Vagina (tissue), 2 donors: ENCODE measurements at regions not wholly inside any gene's neighbourhood (a gene's known extent, or its start where the extent isn't known, plus 50 kb on each side); places are given as distances from the start of the nearest gene placed in this dataset.

ENCODE experiments used
- CTCF ChIP-seq, 3 experiments: fragments of 450-650 bp in 2 of 3; fragments of 200-600 bp in 1 of 3; sonication (generic) in 1 of 3; IDR thresholded peaks; one replicate each; pipeline ENCODE4 v1.5.1; 2017 to 2019; ENCODE audit warnings: antibody characterized with exemption in 3 of 3, mild to moderate bottlenecking in 2 of 3, moderate library complexity in 2 of 3
- POLR2A ChIP-seq, 2 donors: fragments of 450-650 bp; IDR thresholded peaks; one replicate each; pipeline ENCODE4 v1.6.1; 2017; ENCODE audit warnings: antibody characterized with exemption in 2 of 2, mild to moderate bottlenecking in 2 of 2, moderate library complexity in 2 of 2

- no peak for TF ChIP-seq POLR2A (IDR thresholded peaks at IDR 0.05)
- TF ChIP-seq CTCF (IDR thresholded peaks at IDR 0.05): no peak
These were observed 525.5 kb downstream of the MATN1 start for GRCh38 chr1:30197639-30198450.
